GM19452 (cell line): ENCODE measurements at regions not wholly inside any gene's neighbourhood (a gene's known extent, or its start where the extent isn't known, plus 50 kb on each side); places are given as distances from the start of the nearest gene placed in this dataset.

Experiments used
- ATAC-seq: cut with Tn5 transposase; IDR thresholded peaks from one replicate; pipeline ENCODE4 v1.9.1; 2021; ENCODE audit not compliant: unreplicated experiment

DNA sequence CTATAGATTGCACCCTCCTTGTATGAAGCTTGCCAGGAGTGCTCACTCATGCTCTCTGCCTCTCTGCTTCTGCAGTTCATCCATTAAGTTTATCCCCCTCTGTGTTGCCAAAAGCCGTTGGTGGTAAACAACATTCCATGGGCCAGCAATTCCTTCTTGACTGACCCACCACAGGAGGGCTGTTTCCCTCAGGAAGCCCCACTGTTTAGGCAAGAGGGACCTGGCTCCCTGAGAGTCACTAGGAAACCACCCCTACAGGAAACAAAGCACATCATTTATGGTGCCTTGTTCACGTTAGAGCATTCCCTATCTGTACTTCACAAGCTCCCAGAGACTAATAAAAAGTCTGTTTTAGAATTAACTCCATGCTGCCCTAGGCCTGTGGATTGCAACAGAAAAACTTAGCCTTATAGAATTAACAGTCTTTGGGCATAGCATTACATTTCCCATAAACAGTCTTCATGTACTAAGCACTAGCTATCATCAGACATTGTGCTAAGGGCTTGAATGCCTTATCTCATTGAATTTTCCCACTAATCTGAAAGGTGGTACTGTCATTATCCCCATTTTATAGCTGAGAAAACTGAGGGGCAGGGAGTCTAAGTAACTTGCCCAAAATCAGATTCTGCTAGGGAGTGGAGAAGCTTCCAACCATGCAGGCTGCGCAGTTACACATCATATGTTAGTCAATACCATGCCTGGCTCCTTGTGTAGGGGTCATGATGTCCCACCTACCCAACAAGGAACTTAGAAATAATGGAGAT lies 149.9 kb downstream of the SHQ1 start:
- no peak for ATAC-seq

GRCh38 chr3:72697717-72698116 lies 150.5 kb downstream of the SHQ1 start:
- no peak for ATAC-seq

DNA sequence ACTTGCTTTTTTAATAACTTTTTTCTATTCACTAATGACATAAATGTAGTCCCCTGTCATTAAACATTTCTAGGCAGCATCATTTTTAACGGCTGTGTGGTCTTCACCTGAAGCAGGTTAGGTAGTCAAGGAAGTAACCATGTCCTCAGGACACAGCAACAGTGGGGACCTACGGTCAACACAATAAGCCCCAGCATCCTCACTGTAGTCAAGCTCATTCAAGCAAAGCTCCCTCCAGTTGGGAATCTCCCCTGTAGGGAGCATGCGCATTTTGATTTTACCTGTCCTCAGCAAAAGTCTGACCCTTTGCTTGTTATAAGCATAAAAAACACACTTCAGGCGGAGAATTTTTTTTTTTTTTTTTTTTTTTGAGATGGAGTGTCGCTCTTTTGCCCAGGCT lies 151.4 kb downstream of the SHQ1 start:
- no peak for ATAC-seq

GRCh38 chr3:72694398-72694797 lies 153.8 kb downstream of the SHQ1 start:
- no peak for ATAC-seq

DNA sequence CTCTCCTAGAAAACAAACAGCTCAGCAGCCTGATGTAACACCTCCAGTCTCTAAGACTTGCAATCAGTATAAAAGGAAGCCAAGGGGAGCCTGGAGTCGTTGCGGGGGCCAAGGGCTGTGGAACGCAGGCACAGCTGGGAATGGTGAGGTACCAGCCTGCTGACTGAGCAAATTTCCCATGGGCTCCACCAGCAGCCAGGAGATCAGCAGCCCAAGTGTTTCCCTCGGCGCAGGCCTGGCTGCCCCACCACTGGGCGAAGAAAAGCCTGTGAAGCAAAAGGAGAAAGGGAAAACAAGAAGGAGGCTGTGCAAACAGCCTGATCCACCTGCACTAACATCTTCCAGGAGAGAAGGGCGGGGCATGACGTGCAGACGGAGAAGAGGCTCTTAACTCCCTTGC lies 155.3 kb downstream of the SHQ1 start:
- ATAC-seq = no peak

DNA sequence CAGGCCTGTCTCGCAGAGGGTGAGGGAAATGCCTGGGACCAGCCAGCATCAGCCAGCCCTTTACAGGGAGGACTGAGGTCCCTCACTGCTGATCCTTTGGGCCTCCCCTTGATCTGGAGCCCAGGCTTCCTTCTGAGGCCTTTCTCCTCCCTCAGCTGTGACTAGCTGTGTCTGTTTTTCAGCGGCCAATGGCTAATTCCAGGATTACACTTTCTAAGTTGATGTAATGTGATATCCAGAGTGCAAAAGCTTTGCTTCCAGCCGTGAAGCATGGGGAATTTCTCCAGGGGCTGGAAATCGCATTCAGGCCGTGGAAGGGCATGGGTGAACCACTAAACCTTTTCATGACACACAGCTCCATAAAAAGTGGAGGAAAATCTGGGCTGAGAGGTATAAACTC lies 157.6 kb downstream of the SHQ1 start:
- no peak for ATAC-seq

DNA sequence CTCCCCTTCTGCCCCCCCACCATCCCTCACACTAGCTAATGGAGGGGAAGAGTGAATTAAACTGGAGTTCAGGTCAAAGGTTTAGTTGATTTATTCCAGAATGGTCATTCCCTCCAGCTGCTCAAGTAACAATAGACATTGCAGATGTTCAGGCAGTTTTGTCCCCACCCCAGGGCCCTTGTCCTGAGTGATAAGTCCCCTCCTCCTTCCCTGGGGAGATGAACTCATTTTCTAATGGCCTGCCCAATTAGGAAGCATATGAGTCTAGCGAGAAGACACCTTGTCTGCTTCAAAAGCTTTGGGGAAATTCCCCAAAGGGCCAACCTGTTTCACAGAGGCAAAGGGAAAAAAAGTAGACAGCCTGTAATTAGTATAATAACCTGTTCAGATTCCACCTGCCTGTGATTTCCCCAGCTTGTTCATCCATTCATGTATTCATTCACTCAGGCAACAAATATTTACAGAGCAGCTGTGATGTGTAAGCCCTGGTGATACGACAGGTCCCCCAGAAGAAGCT lies 165.3 kb downstream of the SHQ1 start:
- no peak for ATAC-seq

GRCh38 chr3:72681598-72681997 lies 166.6 kb downstream of the SHQ1 start:
- no peak for ATAC-seq

GRCh38 chr3:72680766-72681165 lies 167.5 kb downstream of the SHQ1 start:
- no peak for ATAC-seq

DNA sequence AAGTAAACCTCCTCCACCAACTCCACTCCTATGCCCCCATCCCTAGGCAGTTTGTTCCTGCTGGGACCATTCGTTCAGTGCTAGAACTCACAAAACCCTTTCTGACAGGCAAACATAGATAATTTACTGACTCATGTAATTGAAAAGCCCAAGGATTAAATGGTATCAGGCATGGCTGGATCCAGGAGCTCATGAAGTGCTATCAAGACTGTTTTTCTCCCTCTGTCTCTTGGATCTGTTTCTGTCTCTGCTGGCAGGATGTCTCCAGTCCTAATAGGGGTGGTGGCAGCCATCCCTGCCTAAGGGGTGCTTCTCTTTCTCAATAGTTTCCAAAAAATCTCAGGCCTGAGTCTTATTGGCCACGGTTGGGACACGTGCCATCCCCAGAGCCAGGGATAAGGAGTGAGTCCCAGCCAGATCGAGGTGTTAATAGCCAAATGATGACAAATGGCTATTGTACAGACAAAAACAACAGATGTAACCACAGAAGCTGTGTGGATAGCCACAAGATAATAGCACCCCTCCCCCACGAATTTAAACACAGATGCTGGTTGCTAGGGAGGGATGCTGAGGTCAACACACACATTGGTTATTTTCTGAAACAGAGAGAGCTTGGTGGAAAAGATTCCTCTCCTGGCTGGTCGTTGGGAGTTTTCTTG lies 168.6 kb downstream of the SHQ1 start:
- ATAC-seq = no peak

GRCh38 chr3:72678867-72679266 lies 169.4 kb downstream of the SHQ1 start:
- ATAC-seq = no peak

GRCh38 chr3:72678380-72678779 lies 169.9 kb downstream of the SHQ1 start:
- ATAC-seq = no peak

DNA sequence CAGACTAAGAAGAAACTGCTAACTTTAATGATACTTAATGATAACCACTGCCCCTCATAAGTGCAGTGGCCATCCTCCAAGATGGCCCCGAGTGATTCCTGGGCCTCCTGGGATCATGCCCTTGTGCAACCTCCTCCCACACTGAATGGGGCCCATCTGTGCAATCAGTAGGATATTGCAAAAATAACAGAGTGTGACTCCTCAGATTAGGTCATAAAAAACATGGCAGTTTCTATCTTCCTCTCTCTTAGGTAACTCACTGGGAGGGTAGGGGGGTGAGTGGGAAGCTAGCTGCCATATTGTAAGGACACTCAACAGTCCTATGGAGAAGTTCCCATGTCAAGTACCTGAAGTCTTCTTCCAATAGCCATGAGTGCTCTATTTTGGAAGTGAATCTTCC lies 173.0 kb downstream of the SHQ1 start:
- no peak for ATAC-seq

DNA sequence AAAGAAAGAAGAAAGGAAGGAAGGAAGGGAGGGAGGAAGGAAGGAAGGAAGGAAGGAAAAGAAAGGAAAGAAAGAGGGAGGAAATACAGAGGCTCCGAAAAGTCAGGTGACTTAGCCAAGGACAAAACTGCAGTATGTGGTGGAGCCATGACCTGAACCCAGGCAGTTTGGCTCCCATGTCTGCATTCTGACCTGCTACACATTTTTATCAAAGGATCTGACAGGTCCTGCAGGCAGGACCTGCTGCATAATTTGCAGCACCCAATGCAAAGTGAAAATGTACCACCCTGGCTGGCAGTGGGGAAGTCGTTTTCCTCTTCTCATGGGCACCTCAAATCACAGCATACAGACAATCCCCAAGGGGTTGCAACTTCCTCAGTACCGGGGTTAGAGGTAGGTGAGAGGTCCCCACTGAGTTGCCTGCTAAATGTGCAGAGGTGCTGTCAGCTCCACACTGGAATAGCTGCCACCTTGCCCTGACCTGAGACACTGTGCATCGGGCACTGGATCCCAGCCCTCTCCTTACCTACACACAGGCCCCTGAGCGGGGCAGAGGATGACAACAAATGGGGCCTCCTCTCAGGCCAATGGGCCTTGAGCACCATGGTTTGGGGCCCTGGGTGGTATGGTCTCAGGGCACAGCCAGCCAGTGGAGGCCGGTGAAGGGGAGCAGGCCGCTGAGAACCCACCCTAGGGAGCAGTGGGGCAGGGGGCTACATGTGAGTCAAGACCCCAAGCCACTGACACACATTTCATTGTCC lies 175.1 kb downstream of the SHQ1 start:
- no peak for ATAC-seq

DNA sequence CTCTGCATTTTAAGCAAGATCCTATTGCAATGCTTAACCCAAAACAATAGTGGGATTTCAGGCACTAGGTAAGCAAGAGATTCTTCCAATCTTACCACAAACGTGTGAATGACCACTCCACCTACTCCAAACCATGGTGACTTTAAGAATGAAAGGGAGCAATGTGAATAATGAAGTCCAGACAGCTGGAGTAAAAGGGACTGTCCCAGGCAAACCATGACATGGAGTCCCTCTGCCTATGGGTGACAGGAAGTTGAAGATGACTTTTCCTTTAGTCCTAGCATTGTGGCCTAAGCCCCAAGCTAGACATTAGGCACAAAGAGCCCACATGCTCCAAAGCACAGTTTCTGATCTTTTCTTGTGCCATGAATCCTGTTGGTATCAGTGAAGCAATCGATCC lies 179.0 kb downstream of the SHQ1 start:
- ATAC-seq = no peak

DNA sequence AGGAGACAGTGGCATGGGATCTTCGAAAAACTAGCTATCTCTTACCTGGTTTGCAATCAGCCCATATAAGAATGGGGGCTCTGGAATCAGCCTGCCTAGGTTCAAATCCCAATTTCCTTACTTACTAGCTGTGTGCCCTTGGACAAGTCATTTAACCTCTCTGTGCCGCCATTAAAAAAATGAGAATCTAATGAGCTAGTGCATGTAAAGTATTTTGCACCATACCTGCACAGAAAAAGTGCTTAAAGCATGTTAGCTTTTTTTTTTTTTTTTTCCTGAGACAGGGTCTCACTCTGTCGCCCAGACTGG lies 181.8 kb downstream of the SHQ1 start:
- no peak for ATAC-seq

DNA sequence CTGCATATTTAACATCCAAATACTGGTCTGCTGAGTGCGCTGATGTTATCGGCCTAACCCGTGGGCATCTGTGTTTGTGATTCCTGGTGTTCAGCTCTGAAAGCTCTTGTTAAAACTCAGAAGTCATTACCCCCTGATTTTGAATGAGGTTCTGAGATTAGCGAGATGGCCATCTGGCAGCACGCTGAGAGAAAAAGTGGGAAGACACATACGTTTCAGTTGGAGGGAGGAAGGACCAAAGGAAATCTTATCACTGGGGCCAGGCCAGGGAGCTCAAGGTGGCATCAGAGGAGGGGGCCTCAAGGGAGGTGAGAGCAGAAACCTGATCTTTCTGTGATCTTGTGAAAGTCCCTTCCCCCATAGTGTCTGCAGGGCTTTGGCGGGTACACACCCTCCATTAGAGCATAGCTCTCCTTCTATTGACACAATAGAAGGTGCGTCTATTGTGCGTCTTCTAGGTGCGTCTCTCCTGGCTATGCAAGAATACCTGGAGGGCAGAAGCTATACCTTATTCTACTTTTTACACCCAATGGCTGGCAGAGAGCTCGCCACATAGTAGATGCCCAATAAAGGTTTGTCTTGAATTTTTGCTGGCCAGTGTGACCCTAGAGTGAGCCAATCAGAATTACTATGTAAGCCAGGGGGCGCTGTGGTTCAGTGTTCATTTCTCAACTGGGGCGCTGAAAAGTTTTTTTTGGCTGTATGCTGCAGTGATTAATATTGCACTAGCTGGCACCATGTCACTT lies 182.4 kb downstream of the SHQ1 start:
- no peak for ATAC-seq

DNA sequence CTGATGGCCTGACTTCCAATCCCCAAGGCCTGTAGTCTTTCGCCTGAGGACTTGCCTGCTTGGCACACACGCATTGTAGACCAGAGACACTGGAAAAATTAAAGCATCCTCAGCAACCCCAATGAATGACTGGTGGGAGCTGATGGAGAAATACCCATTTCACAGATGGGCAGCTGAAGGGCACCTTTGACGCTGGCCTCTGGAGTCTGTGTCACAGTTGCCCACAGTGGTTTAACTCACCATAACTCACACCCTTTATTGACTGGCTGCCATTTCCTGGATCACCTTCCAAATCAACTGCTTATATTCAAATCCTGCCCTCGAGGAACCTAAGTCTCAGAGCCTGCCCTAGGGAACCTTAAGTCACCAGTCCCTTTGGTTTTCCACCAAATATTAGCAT lies 183.1 kb downstream of the SHQ1 start:
- ATAC-seq = no peak

GRCh38 chr3:72664184-72664975 lies 183.9 kb downstream of the SHQ1 start:
- ATAC-seq = no peak

DNA sequence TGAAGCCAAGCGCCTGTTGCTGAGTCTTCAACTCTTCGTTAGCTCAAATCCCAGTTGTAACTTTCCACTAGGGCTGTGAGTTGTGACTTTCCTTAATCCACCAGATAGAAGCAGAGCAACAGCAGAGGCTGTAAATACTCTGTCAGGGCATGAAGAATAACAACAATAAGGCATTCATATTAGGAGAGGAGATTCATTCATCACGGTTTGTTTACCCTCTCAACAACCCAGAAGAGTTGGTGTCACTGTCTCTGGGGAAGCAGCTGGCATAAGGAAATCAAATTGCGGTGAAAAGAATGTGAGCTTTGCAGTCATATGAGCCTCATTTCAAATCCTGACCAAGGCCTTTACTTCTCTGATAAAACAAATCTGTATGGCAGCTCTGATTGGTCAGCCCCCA lies 184.8 kb downstream of the SHQ1 start:
- ATAC-seq = no peak

GRCh38 chr3:72661115-72661457 lies 187.2 kb downstream of the SHQ1 start:
- no peak for ATAC-seq
